ENCODE measurements at regions not wholly inside any gene's neighbourhood (a gene's known extent, or its start where the extent isn't known, plus 50 kb on each side); places are given as distances from the start of the nearest gene placed in this dataset.
"Not testable (repeated sequence)": the region's sequence is repeated elsewhere in the genome, so short reads cannot be mapped to it uniquely, and the experiment has no call there.

- Mint-ChIP-seq H3K4me1 (ENCODE audit: low read depth) (no peaks in the 10 kb centered on the region), H3K36me3 (ENCODE audit: low read depth) (no peaks in the 10 kb centered on the region), H3K9me3 (no peaks in the 10 kb centered on the region), H3K4me3 (no peak overlapping the region), H3K27ac (no peak overlapping the region), H3K27me3 (ENCODE audit: low read depth) (no peaks in the 10 kb centered on the region)
Observed at GRCh38 chr11:90330632-90331031, 107.8 kb upstream of the CHORDC1 start.

GRCh38 chr11:90329043-90329442 lies 106.2 kb upstream of the CHORDC1 start:
- Mint-ChIP-seq H3K9me3 (no peaks in the 10 kb centered on the region), H3K4me3 (no peak overlapping the region), H3K27me3 (ENCODE audit: low read depth) (no peaks in the 10 kb centered on the region), H3K27ac (no peak overlapping the region), H3K4me1 (ENCODE audit: low read depth) (no peaks in the 10 kb centered on the region), H3K36me3 (ENCODE audit: low read depth) (no peaks in the 10 kb centered on the region)

GRCh38 chr11:90326647-90327046 lies 103.8 kb upstream of the CHORDC1 start:
- Mint-ChIP-seq H3K4me3 (no peak overlapping the region), H3K4me1 (ENCODE audit: low read depth) (no peaks in the 10 kb centered on the region), H3K27ac (no peak overlapping the region), H3K36me3 (ENCODE audit: low read depth) (no peaks in the 10 kb centered on the region), H3K27me3 (ENCODE audit: low read depth) (no peaks in the 10 kb centered on the region), H3K9me3 (no peaks in the 10 kb centered on the region)

- Mint-ChIP-seq H3K4me1 (ENCODE audit: low read depth) (no peaks in the 10 kb centered on the region), H3K9me3 (no peaks in the 10 kb centered on the region), H3K36me3 (ENCODE audit: low read depth) (no peaks in the 10 kb centered on the region), H3K27ac (no peak overlapping the region), H3K27me3 (ENCODE audit: low read depth) (no peaks in the 10 kb centered on the region), H3K4me3 (no peak overlapping the region)
Observed at GRCh38 chr11:90323289-90323688, 100.4 kb upstream of the CHORDC1 start.

- Mint-ChIP-seq H3K4me3 (no peak overlapping the region), H3K27me3 (ENCODE audit: low read depth) (no peaks in the 10 kb centered on the region), H3K9me3 (no peaks in the 10 kb centered on the region), H3K4me1 (ENCODE audit: low read depth) (no peaks in the 10 kb centered on the region), H3K36me3 (ENCODE audit: low read depth) (no peaks in the 10 kb centered on the region), H3K27ac (no peak overlapping the region)
Observed at GRCh38 chr11:90321018-90321417, 98.2 kb upstream of the CHORDC1 start.

GRCh38 chr11:90318651-90319050 lies 95.8 kb upstream of the CHORDC1 start:
- no peak overlapping the region for H3K27ac Mint-ChIP-seq
- H3K4me1 Mint-ChIP-seq (ENCODE audit: low read depth), result no peaks in the 10 kb centered on the region
- no peaks in the 10 kb centered on the region for H3K9me3 Mint-ChIP-seq
- H3K4me3 Mint-ChIP-seq, result no peak overlapping the region
- H3K27me3 Mint-ChIP-seq (ENCODE audit: low read depth), result no peaks in the 10 kb centered on the region
- H3K36me3 Mint-ChIP-seq (ENCODE audit: low read depth), result no peaks in the 10 kb centered on the region

GRCh38 chr11:90310210-90310609 lies 87.4 kb upstream of the CHORDC1 start:
- Mint-ChIP-seq H3K27ac (no peak overlapping the region), H3K9me3 (no peaks in the 10 kb centered on the region), H3K4me3 (no peak overlapping the region), H3K4me1 (ENCODE audit: low read depth) (no peaks in the 10 kb centered on the region), H3K27me3 (ENCODE audit: low read depth) (no peaks in the 10 kb centered on the region), H3K36me3 (ENCODE audit: low read depth) (no peaks in the 10 kb centered on the region)

GRCh38 chr11:90309693-90310092 lies 86.8 kb upstream of the CHORDC1 start:
- Mint-ChIP-seq H3K4me3 (no peak overlapping the region), H3K36me3 (ENCODE audit: low read depth) (no peaks in the 10 kb centered on the region), H3K27ac (no peak overlapping the region), H3K4me1 (ENCODE audit: low read depth) (no peaks in the 10 kb centered on the region), H3K27me3 (ENCODE audit: low read depth) (no peaks in the 10 kb centered on the region), H3K9me3 (no peaks in the 10 kb centered on the region)

GRCh38 chr11:90294526-90294925 lies 71.7 kb upstream of the CHORDC1 start:
- no peaks in the 10 kb centered on the region for H3K27me3 Mint-ChIP-seq (ENCODE audit: low read depth)
- no peaks in the 10 kb centered on the region for H3K9me3 Mint-ChIP-seq
- H3K27ac Mint-ChIP-seq, result no peak overlapping the region
- H3K4me3 Mint-ChIP-seq, result no peak overlapping the region
- H3K36me3 Mint-ChIP-seq (ENCODE audit: low read depth), result no peaks in the 10 kb centered on the region
- H3K4me1 Mint-ChIP-seq (ENCODE audit: low read depth), result no peaks in the 10 kb centered on the region

- no peaks in the 10 kb centered on the region for H3K9me3 Mint-ChIP-seq
- H3K27me3 Mint-ChIP-seq (ENCODE audit: low read depth), result no peaks in the 10 kb centered on the region
- H3K27ac Mint-ChIP-seq, result no peak overlapping the region
- H3K36me3 Mint-ChIP-seq (ENCODE audit: low read depth), result no peaks in the 10 kb centered on the region
- no peak overlapping the region for H3K4me3 Mint-ChIP-seq
- H3K4me1 Mint-ChIP-seq (ENCODE audit: low read depth), result no peaks in the 10 kb centered on the region
Observed at GRCh38 chr11:90294091-90294490, 71.2 kb upstream of the CHORDC1 start.

- H3K4me1 Mint-ChIP-seq (ENCODE audit: low read depth), result no peaks in the 10 kb centered on the region
- H3K36me3 Mint-ChIP-seq (ENCODE audit: low read depth), result no peaks in the 10 kb centered on the region
- H3K27me3 Mint-ChIP-seq (ENCODE audit: low read depth), result no peaks in the 10 kb centered on the region
- no peaks in the 10 kb centered on the region for H3K9me3 Mint-ChIP-seq
- no peak overlapping the region for H3K27ac Mint-ChIP-seq
- no peak overlapping the region for H3K4me3 Mint-ChIP-seq
Observed at GRCh38 chr11:90288212-90288821, 65.5 kb upstream of the CHORDC1 start.

GRCh38 chr11:90286640-90287039 lies 63.8 kb upstream of the CHORDC1 start:
- Mint-ChIP-seq H3K9me3 (no peaks in the 10 kb centered on the region), H3K4me1 (ENCODE audit: low read depth) (no peaks in the 10 kb centered on the region), H3K4me3 (no peak overlapping the region), H3K27ac (no peak overlapping the region), H3K36me3 (ENCODE audit: low read depth) (no peaks in the 10 kb centered on the region), H3K27me3 (ENCODE audit: low read depth) (no peaks in the 10 kb centered on the region)

- Mint-ChIP-seq H3K27ac (no peak overlapping the region), H3K36me3 (ENCODE audit: low read depth) (no peaks in the 10 kb centered on the region), H3K4me1 (ENCODE audit: low read depth) (no peaks in the 10 kb centered on the region), H3K9me3 (no peaks in the 10 kb centered on the region), H3K4me3 (no peak overlapping the region), H3K27me3 (ENCODE audit: low read depth) (no peaks in the 10 kb centered on the region)
Observed at GRCh38 chr11:90284171-90284570, 61.3 kb upstream of the CHORDC1 start.

- not testable (repeated sequence) for H3K4me1 Mint-ChIP-seq (ENCODE audit: low read depth); H3K9me3 Mint-ChIP-seq; H3K27me3 Mint-ChIP-seq (ENCODE audit: low read depth); H3K36me3 Mint-ChIP-seq (ENCODE audit: low read depth); H3K27ac Mint-ChIP-seq; H3K4me3 Mint-ChIP-seq
Observed at GRCh38 chr11:90282551-90283071, 59.8 kb upstream of the CHORDC1 start.

- no peaks in the 10 kb centered on the region for H3K27me3 Mint-ChIP-seq (ENCODE audit: low read depth)
- H3K9me3 Mint-ChIP-seq, result no peaks in the 10 kb centered on the region
- no peak overlapping the region for H3K4me3 Mint-ChIP-seq
- no peaks in the 10 kb centered on the region for H3K4me1 Mint-ChIP-seq (ENCODE audit: low read depth)
- H3K36me3 Mint-ChIP-seq (ENCODE audit: low read depth), result no peaks in the 10 kb centered on the region
- H3K27ac Mint-ChIP-seq, result no peak overlapping the region
Observed at GRCh38 chr11:90274362-90274761, 51.5 kb upstream of the CHORDC1 start.

Data from T-helper 1 cell treated with Interleukin-12 subunit alpha and Interleukin-12 subunit beta and Interleukin-4 antibody, amounts not matched to agents 30 μg/mL and 1 μg/mL, for 36 hours (primary cell).